HG03571 (cell line): ENCODE measurements at regions not wholly inside any gene's neighbourhood (a gene's known extent, or its start where the extent isn't known, plus 50 kb on each side); places are given as distances from the start of the nearest gene placed in this dataset.

Experiments
- ATAC-seq: cut with Tn5 transposase; IDR thresholded peaks from one replicate; pipeline ENCODE4 v1.9.1; 2021; ENCODE audit not compliant: unreplicated experiment

DNA sequence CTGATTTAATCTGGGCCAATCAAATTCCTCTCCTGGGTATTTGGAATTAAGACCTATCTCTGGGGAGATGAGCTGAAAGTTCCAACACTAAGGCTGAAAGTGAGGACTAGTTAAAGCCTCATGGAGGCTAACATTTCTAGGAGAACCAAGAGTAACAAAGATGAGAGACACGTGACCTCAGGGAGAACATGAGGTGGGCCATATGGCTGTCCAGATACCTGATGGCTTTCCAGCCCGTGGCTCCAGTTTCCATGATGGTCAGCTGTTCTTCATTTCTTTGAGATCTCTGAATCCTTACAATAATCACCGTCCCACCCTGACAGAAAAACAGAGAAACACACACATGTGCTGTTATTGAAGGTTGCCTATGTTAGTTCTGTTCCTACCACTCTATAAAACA is 66.1 kb downstream of the LEPR start:
- no peak for ATAC-seq

DNA sequence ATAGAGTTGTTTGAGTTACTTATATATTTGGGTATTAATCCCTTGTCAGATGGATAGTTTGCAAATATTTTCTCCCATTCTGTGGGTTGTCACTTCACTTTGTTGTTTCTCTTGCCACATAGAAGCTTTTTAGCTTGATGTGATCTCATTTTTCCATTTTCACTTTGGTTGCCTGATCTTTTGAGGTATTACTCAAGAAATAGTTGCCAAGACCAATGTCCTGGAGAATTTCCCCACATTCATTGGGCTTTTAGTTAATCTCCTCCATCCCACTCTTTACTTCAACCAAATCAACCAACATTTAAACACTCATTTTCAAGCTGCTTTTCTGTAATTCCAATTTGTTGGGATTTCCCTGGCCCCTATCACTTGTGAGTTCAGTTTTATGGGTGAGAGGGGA is 69.0 kb downstream of the LEPR start:
- no peak for ATAC-seq

DNA sequence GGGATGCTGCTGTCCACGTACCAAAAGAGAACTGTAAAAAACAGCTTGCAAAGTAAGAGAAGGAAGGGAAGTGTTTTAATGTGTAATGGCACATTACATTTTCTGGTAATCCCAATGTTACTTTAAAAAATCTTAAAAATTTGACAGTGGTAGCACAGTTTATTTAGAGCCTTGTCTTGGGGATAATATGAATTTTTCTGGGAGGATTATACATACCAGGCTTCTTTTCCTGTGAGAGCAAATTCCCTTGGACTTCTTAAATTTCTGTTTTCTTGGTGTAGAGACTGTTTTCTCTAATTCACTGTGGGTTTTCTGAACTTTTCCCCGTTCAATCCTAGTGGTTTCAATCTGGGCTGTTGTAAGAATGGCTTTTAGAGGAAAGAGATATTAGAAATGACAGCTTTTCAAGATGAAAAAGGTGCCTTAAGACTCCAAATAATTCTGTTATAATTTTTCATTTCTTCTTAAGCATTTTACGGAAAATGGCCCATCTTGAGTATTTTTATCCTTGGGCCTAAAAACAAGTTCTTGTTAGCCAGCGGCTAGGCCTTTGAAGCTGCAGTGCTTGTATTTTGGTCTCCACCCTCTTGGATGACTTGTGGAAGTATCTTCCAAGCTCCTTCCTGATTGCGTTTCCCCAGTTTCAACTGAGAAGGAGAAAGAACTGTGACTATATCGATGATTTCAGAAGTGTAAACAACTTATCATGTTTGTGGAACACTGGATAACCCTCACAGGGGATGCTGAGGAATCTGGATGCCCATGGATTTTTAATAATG is 70.0 kb downstream of the LEPR start:
- ATAC-seq = no peak

DNA sequence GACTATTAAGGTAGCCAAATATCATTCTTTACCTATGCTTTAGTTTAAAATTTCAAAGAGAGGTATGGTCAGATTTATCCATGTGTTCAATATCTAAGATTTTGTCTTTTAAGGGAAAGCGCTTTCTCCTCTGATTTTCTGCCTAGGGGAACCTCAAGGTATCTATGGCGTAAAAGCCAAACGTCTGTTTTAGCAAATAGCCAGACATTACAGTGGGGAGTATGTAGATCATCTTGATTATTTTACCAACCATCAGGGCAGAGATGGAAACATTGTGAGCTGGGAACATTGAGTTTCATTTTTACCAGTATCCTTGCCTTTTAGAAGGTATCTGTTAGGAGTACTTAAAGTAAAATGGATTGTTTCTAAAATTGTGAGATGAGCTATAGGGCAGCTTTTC is 71.0 kb downstream of the LEPR start:
- ATAC-seq = no peak

DNA sequence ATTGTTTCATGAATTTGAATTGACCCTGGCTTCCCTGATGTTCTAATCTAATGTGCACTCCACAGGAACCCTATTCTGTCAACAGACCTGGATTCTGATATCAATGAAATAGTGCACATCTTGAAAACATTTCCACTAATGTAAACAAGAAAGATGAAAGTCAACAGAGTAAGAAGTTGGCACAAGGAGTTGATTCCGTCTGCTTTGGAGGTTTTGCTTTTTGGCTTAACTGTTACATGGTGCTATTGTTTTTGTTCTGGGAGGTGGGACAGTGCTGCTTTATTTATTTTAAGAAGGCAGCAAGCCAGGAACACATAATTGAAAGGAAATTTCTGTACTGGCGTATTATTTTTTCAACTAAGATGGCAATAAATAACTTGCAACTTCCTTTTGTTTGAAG is 73.3 kb downstream of the LEPR start:
- ATAC-seq = no peak

DNA sequence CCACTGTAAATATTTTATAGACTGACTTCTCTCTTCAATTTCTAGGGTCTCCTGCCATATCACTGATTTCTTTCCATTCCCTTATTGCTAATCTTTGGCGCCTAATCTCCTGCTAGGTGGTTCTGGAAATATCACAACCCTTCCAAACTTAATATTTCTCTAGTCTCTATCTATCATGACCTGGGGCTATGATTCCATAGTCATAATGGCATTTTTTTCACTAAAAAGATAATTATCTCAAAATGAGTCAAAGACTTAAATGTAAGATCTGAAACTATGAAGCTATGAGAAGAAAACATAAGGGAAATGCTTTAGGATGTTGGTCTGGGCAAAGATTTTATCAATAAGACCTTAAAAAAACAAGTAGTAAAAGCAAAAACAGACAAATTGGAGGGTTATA is 74.2 kb downstream of the LEPR start:
- no peak for ATAC-seq

DNA sequence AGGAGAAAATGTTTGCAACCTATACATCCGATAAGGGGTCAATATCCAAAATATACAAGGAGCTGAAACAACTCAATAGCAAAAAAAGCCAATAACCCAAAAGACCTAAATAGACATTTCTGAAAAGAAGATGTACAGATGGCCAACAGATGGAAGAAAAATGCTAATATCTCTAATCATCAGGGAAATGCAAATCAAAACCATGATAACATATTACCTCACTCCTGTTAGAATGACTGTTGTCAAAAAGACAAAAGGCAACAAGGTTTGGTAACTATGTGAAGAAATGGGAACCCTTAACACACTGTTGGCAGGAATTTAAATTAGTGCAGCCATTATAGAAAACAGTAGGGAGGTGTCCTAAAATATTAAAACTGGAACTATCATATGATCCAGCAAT is 74.7 kb downstream of the LEPR start:
- ATAC-seq = no peak

DNA sequence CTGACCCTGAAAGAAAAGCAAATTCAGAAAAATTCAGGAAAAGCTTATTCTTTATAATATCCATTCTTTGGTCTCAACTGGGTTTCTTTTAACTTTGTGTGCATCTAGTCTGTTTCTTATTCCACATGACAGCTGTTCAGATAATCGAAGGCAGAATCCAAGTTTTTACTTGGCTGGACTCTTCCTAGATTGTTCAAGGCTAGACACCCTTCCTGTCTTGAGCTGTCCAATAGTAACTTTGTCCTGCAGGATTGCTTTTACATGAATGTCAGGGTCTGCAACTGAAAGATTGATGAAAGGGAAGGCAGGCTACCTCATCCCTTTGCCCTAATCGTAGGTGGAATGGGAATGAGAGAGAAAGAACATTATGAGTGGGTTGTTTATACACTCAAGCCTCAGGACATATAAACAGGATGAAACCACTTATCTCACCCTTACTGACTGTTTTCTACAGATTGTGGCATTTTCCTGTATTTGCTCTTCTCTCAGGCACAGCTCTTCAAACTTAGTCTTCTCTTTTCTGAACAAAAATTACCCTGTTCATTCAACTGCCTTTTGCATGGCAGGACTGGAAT is 76.9 kb downstream of the LEPR start:
- ATAC-seq = no peak

DNA sequence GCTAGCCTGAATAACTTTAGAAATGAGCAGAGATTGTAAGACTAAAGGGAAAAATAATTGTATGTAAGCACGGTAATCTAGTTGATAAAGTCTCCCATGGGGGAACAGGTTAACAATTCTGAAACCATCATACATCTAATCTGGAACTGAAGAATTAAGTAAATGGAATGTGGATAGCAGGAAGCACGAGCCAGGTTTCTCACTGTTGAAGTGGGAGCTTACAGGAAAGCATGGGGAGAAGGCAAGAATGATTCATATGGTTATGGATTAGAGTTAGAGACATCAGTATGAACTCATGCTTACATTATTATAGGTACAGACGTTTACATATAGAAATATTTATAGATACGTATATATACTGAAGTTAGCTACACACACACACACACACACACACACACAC is 83.0 kb downstream of the LEPR start:
- no peak for ATAC-seq

DNA sequence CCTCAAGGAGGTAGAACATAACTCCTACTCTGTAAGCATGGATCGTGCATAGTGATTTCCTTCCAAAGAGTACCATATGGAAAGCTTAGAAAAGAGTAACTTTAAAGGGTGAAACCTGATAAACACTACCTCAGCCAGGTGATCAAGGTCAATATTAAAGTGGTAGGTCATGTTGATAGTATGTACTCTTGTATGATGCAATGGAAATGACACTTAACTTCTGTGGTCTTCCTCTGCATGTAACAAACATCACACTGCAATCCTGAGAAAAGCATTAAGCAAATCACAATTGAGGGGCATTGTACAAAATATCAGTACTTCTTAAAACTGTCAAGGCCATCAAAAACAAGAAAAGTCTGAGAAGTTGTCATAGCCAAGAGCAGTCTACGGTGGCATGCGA is 83.8 kb downstream of the LEPR start:
- ATAC-seq = no peak

DNA sequence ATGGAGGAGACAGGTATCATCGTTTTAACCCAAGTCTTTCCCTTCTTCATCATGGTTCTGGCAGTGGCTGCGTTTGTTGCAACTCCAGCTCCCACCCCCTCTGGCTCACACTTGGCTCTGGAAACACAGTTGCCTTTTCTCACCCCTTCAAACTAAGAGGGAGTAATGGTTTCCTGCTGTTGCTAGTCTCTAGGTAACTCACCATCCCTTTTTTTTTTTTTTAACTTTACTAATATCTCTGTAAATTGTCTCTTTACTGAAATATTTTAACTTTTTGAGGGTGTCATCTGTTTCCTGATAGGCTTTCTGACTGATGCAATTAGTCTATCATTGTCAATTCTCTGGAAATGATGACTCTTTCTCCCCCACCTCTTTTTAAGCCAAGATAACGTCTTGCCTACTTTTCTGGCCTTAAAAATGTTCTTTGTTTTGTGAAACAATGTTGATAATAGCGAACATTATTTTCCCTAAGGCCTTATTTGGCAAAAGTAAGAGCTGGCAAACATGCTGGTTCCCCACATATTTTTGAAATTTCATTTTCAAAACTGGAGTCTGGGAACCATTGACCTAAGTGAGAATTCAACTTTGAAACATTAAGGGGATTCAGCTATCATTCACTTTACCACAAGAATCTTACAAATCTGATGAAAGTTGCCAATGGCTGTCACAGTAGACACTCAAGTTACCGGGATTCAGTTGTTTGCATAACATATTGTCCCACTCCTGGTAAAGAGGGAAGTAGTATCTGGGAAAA is 85.3 kb downstream of the LEPR start:
- no peak for ATAC-seq

DNA sequence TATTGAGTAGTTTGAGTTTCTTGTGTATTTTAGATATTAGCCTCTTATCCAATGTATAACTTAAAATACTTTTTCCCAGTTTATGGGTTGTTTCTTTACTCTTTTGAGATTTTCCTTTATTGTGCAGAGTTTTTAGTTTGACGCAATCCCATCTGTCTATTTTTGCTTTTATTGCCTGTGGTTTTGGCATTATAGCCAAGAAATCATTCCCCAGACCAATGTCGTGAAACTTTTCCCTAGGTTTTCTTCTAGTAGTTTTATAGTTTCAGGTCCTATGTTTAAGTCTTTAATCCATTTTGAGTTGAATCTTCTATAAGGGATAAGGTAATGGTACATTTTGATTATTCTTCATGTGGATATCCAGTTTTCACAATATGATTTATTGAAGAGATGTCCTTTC is 87.6 kb downstream of the LEPR start:
- no peak for ATAC-seq

DNA sequence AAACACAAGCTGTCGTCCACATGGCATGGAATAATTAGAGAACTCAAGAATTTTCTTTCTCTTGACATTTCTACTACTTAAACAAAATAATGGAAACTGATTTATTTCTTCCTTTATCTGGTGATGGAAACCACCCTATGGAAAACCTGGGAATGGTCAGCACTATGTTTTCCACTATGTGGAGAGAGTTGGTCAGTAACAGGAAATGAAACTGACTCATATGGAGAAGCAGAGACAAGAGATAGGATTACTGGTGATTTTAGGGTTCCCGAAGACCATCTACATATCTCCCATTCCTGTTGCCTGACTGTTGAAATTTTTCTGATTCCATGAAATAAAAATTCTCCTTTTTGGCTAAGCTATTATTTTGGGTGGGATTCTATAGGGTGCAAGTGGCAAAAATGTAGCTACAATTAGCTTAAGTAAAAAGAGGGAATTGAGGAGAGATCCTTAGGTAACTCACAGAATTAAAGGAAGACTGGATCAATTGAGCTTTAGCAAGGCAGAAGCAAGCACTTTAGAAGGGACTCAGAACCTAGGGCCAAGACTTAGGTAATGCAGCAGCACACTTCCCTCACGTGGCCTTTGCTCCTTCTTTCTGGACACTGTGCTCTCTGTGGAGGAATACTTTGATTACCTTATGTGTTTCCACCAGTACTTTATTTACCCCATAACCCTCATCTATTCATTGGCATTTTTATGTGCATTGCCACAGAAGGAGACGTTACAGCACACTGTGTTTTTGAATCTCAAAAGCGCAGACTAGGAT is 89.6 kb downstream of the LEPR start:
- ATAC-seq = no peak

DNA sequence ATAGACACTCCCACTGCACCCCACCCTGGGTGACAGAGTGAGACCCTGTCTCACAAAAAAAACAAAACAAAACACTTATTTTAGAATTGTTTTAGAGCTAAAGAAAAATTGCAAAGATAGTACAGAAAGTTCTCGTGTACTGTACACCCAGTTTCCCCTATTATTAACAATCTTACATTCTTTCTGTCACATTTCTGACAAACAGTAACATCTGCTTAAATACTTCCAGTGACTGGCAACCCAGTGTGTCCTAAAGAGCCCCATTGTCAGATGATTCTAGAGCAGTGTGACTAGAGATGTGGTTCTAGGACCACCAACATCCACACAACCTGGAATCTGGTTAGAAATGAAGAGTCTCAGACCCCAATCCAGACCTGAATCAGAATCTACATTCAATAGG is 90.5 kb downstream of the LEPR start:
- no peak for ATAC-seq

DNA sequence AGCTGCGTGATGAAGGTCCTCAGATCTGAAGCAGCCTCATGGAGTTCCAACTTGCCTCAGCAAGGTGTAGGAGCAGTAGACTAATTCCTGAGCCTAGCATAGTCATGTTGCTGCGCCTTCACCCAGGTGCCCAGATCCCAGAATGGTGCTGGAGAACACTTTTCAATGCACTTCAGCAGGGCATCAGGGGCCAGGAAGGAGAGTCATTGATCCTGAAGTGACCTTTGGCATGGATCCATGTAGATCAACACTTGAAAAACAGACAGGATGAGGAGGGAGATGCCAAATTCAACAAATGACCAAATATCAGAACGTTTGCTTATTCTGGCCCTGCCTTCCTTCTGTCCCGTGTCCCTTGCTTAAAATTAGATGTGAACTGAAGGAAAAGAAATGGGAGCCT is 91.9 kb downstream of the LEPR start:
- no peak for ATAC-seq

DNA sequence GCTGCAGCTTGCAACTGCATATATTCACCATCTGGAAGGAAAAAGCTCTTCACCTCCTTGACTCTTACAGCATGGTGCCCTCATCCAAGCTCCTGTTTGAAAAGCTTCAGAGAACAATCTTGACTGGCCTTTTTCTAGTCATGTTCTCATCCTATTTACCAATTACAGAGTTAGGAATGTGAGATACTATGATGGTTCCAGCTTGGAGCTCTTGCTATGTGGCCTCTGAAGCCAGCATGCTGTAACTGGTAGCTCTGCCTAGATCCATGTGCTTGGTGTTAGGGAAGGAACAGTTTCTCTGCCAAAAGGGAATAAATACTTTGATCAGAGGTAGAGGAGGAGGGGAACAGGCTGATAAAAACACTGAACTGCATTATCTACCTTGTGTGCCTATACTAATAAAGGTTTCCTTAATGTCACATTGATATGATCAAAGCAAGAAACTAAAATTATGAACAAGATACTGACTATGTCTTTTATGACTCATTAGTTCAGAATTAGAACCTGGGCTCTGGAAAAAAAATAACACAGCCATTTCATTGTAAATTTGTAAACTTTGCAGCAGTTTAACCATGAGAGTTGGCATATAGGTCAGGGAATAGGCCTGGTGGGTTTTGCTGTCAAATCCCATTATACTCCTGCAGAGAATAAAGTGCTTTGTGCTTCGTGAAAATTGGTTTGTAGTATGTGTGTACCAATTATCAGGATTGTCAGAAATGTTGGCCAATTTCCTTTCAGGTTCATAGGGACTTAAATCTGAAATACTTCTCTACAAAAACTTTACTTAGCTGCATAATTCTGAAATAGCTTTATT is 92.7 kb downstream of the LEPR start:
- no peak for ATAC-seq

DNA sequence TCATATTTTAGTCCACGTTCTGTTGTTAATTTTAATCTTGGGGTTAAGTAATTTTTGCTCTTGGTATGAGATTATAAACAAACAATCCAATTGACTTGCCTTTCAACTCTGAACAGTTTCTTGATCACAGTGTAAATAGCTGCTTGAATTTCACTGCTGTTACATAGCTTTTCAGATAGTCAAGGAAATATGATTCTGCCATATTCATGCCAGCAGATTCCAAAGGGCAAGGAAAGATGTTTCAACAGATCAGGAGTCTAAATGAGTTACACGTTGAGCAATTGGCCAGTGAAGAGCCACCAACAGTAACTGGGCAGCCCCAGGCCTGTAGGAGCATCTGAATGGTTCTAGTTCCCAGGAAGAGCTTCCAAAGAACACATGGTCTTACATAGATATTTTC is 93.6 kb downstream of the LEPR start:
- ATAC-seq = no peak

DNA sequence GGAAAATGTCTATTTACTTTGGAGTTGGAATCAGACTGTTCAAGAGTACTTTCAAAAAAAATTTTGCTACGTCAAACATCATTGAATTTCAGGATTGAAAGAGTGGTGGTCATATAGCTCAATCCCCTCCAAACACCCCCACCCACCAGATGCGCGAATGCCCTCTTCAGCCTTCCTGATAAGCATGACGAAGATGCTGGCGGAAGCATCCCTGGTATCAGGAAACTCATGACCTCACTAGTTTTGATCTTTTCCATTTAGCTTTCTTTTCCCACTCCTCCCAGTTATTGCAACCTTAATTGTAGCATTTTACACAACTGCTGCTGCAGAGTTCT is 104.4 kb downstream of the LEPR start:
- ATAC-seq = no peak

DNA sequence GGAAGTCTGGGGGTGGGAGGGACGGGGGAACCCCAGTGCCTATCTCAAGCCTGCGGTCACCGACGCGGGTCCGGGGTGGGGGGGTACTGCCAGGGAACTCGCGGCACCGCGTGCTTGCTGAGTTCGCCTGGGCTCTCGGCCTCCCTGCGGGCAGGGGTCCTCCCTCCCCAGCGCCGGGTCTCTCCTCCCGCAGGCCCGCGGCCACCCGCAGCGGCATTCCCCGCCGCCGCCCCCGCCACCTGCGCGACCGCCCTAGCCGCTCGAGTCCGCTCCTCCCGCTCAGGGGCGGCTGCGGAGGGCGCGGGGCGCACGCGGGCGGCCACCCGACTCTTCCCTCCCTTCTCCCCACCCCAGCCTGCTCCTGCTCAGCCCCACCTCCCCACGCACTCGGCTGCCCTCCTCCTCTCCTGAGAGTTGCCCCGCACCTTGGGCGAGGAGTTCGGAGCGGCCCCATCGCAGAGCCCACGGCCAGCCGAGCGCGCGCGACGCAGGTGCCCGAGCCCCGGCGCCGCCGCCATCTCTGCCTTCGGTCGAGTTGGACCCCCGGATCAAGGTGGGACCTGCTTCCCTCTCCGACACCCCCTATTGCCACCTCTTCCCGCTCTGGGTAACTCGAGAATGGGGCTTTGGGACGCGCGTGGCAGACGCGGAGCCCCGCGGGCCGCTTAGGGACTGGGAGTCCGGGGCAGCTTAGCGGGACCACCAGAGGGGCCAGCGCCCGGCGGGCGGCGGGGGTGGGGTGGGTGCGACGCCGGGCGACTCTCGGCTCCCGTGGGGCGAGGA is 105.0 kb downstream of the LEPR start:
- no peak for ATAC-seq

DNA sequence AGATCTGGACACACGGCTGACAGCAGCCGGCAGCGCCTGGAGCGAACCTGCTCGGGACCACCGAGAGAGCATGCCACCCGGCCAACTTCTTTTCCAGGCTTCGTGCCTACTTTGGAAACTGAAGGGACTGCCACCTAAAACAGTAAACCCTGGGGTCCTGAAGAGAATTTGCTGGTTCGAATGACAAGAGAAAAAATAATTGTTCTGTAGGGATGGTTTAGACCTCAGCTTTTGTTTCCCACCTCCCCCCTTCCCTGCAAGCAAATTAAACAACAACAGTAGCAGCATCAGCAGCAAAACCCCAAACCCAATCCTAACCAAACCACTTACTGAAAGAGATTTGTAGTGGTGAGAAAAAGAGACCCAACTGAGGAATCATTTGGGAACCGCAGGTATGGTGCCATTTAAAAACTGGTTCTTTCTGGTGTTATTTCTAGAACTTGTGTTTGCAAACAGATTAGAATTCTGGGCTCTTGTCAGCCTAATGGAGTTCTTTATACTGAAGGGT is 105.6 kb downstream of the LEPR start:
- no peak for ATAC-seq
